ENCODE measurements at regions not wholly inside any gene's neighbourhood (a gene's known extent, or its start where the extent isn't known, plus 50 kb on each side); places are given as distances from the start of the nearest gene placed in this dataset.

DNA sequence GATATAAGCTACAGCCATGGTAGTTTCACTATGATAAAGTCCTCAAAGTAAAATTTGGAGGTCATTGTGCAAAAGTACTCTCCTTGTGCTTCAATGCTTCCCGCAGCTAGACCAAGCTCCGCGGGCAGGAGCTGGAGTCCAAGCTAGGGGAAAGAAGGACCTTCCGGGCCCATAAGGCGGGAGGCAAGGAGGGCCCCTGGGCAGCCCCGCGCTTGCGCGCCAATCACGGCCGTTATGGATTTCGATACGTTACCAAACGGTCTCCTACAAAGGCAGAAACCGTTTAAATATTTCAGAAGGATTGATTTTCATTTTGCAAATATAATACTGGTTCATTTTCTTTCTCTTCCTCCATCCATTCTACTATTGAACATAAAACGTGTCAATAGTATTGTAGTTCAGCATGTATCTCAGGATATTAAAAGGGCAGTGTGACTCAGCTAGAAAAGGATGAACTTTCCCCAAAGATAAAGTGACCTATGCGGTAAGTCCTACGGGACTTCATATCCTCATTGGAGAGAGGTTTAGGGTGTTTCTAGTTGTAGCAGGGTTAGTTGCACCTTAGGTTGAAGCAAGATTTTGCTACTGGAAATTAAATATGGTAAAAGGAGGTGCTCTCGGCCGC lies 128.0 kb downstream of the KIF20B start:
- Histone ChIP-seq H3K4me1 (ENCODE audit: control insufficient read depth in 2 of 2, insufficient read depth in 2 of 2, low read length in 2 of 2) (no peaks in the 10 kb centered on the region), H3K27ac (ENCODE audit: low read length in 2 of 2) (no peak overlapping the region), H4K20me1 (ENCODE audit: control insufficient read depth, insufficient read depth, low read length, poor library complexity, severe bottlenecking) (no peaks in the 10 kb centered on the region), H3K9ac (ENCODE audit: low read length) (no peak overlapping the region), H3K36me3 (replicated peaks in 1 of 2; ENCODE audit: control extremely low read depth in 1 of 2, control insufficient read depth in 1 of 2, extremely low read depth in 1 of 2, insufficient read depth in 2 of 2, low read length in 1 of 2) (no peaks in the 10 kb centered on the region), H3K9me3 (ENCODE audit: control extremely low read depth in 1 of 3, control insufficient read depth in 2 of 3, insufficient read depth in 1 of 3, low read length in 2 of 3) (peaks cover 0 to 5% (median 0%) of the 10 kb centered on the region in 3 donors), H2AFZ (ENCODE audit: insufficient read depth, low read depth, low read length, poor library complexity, severe bottlenecking) (no peak overlapping the region), H3K79me2 (ENCODE audit: control insufficient read depth, insufficient read depth, low read length) (no peaks in the 10 kb centered on the region), H3K27me3 (replicated peaks in 1 of 4; ENCODE audit: control extremely low read depth in 1 of 4, control insufficient read depth in 3 of 4, insufficient read depth in 4 of 4, low read length in 3 of 4) (no peaks in the 10 kb centered on the region), H3K4me3 (ENCODE audit: control extremely low read depth in 1 of 5, extremely low read depth in 1 of 5, insufficient read depth in 1 of 5, low read depth in 2 of 5, low read length in 4 of 5) (no peak overlapping the region), H3K4me2 (replicated peaks; ENCODE audit: low read depth, low read length, poor library complexity, severe bottlenecking) (no peak overlapping the region)
- Mint-ChIP-seq H3K9me3 (ENCODE audit: insufficient read depth) (peaks cover 3% of the 10 kb centered on the region), H3K27ac (no peak overlapping the region), H3K4me3 (no peak overlapping the region), H3K4me1 (no peaks in the 10 kb centered on the region), H3K27me3 (peaks cover 7% of the 10 kb centered on the region)
- ChIA-PET POLR2A (no interaction called here), CTCF (no interaction called here)
- 94% methylated on average over 6 of the region's 20 CpGs for WGBS (ENCODE audit: insufficient coverage)
- no peak for ATAC-seq (ENCODE audit: low read depth)
- intact Hi-C loops (cut with micrococcal nuclease): no loop called here
- TF ChIP-seq, protein P1, sequence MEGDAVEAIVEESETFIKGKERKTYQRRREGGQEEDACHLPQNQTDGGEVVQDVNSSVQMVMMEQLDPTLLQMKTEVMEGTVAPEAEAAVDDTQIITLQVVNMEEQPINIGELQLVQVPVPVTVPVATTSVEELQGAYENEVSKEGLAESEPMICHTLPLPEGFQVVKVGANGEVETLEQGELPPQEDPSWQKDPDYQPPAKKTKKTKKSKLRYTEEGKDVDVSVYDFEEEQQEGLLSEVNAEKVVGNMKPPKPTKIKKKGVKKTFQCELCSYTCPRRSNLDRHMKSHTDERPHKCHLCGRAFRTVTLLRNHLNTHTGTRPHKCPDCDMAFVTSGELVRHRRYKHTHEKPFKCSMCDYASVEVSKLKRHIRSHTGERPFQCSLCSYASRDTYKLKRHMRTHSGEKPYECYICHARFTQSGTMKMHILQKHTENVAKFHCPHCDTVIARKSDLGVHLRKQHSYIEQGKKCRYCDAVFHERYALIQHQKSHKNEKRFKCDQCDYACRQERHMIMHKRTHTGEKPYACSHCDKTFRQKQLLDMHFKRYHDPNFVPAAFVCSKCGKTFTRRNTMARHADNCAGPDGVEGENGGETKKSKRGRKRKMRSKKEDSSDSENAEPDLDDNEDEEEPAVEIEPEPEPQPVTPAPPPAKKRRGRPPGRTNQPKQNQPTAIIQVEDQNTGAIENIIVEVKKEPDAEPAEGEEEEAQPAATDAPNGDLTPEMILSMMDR (IDR thresholded peaks at IDR 0.05): no peak
- TF ChIP-seq EZH2 (IDR thresholded peaks at IDR 0.05; ENCODE audit: borderline replicate concordance, insufficient read depth, low read depth, low read length, poor library complexity, severe bottlenecking): no peak
- DNase-seq: no peak

DNA sequence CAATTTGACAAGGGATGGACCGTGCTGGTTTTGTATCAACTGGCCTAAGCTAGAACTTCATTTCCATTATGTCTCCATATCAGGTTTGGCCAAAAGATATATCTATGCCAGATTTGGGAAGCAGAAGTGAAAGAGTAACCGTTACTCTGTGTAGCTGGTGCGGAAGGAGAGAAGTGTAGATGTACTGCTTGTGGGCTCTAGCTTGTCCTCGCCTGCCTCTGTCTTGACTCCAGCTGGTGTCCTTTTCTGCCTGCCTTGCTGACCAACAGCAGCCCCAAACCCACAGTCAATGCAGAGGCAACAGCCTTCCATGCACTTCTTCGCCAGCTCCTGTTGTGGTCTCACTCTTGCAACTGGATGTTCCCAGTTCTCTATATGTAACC lies 128.5 kb downstream of the KIF20B start:
- H2AFZ ChIP-seq (ENCODE audit: insufficient read depth, low read depth, low read length, poor library complexity, severe bottlenecking): no peak overlapping the region
- H3K9ac ChIP-seq (ENCODE audit: low read length): no peak overlapping the region
- ChIA-PET CTCF (no interaction called here), POLR2A (no interaction called here)
- H3K4me3 ChIP-seq (ENCODE audit: control extremely low read depth in 1 of 5, extremely low read depth in 1 of 5, insufficient read depth in 1 of 5, low read depth in 2 of 5, low read length in 4 of 5): no peak overlapping the region
- WGBS (ENCODE audit: insufficient coverage): 59% methylated on average over 4 of the region's 5 CpGs
- no peaks in the 10 kb centered on the region for H3K4me1 ChIP-seq (ENCODE audit: control insufficient read depth in 2 of 2, insufficient read depth in 2 of 2, low read length in 2 of 2)
- no peak overlapping the region for H3K27ac Mint-ChIP-seq
- TF ChIP-seq, protein P1 (IDR thresholded peaks at IDR 0.05): no peak
- no peak for TF ChIP-seq EZH2 (IDR thresholded peaks at IDR 0.05; ENCODE audit: borderline replicate concordance, insufficient read depth, low read depth, low read length, poor library complexity, severe bottlenecking)
- H3K4me1 Mint-ChIP-seq: no peaks in the 10 kb centered on the region
- intact Hi-C loops (cut with micrococcal nuclease): no loop called here
- peaks cover 3% of the 10 kb centered on the region for H3K9me3 Mint-ChIP-seq (ENCODE audit: insufficient read depth)
- H3K27me3 ChIP-seq (replicated peaks in 1 of 4; ENCODE audit: control extremely low read depth in 1 of 4, control insufficient read depth in 3 of 4, insufficient read depth in 4 of 4, low read length in 3 of 4): no peaks in the 10 kb centered on the region
- no peak overlapping the region for H3K4me3 Mint-ChIP-seq
- no peaks in the 10 kb centered on the region for H4K20me1 ChIP-seq (ENCODE audit: control insufficient read depth, insufficient read depth, low read length, poor library complexity, severe bottlenecking)
- peaks cover 0 to 5% (median 0%) of the 10 kb centered on the region in 3 donors for H3K9me3 ChIP-seq (ENCODE audit: control extremely low read depth in 1 of 3, control insufficient read depth in 2 of 3, insufficient read depth in 1 of 3, low read length in 2 of 3)
- peaks cover 7% of the 10 kb centered on the region for H3K27me3 Mint-ChIP-seq
- H3K79me2 ChIP-seq (ENCODE audit: control insufficient read depth, insufficient read depth, low read length): no peaks in the 10 kb centered on the region
- DNase-seq: no peak
- no peak overlapping the region for H3K27ac ChIP-seq (ENCODE audit: low read length in 2 of 2)
- ATAC-seq (ENCODE audit: low read depth): no peak
- H3K4me2 ChIP-seq (replicated peaks; ENCODE audit: low read depth, low read length, poor library complexity, severe bottlenecking): no peak overlapping the region
- H3K36me3 ChIP-seq (replicated peaks in 1 of 2; ENCODE audit: control extremely low read depth in 1 of 2, control insufficient read depth in 1 of 2, extremely low read depth in 1 of 2, insufficient read depth in 2 of 2, low read length in 1 of 2): no peaks in the 10 kb centered on the region

Measured in B cell (primary cell).